COLO668 (cell line): ENCODE measurements at regions not wholly inside any gene's neighbourhood (a gene's known extent, or its start where the extent isn't known, plus 50 kb on each side); places are given as distances from the start of the nearest gene placed in this dataset.
"Not testable (repeated sequence)": the region's sequence is repeated elsewhere in the genome, so short reads cannot be mapped to it uniquely, and the experiment has no call there.

Experiments
- DNase-seq: peaks from one replicate; lab custom pipeline; 2025; ENCODE audit not compliant: unreplicated experiment; lab: John Stamatoyannopoulos, UW

DNA sequence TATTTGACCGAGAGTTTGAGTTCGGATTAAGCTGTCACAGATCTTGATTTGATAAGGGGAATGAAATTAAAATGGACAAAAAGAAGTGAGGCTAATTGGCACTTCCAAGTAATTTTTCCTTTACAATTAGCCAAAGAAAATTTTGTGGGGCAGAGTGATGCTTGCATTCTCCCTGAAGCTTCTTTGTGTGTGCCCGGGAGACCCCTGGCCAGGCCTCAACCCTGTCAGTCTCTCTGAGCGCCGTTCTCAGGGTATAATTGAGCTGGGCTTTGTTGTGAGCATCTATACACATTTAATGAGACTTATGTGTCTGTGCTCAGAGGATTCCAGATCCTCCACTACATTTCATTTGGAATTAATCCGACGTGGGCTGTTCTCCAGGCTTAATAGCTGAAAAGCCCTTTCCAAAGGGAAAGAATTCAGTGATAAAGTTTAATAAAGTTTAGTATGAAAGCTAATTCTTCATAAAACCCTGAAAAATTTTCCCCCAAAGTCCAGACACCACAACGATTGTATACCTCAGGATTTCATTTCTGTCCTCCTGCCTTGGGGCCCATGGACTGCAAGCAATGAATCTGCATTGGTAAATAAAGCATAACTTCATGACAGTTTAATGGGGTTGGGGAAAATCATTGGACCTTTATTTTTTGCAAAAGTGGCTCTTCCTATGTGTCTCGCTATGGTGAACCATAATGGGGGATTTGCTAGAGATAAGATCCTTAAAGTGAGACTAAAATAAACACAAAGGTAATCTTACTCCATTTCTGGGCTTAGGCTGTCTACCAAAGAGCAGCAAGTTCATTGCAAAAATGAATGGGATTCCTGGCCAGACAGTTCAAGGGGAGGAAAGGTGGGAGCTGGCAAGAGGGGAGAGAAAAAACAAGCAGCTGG, 292.6 kb downstream of the C12orf75 start:
- no peak for DNase-seq

DNA sequence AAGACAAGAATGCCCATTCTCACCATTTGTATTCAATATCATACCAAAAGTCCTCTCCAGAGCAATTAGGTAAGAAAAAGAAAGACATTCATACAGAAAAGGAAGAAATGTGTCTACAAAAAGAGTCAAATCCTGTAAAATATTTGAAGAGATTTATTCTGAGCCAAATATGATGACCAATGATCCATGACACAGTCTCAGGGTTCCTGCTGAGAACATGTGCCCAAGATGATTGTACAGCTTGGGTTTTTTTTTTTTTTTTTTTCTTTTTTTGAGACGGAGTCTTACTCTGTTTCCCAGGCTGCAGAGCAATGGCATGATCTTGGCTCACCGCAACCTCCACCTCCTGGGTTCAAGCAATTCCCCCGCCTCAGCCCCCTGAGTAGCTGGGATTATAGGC, 296.2 kb downstream of the C12orf75 start:
- no peak for DNase-seq

DNA sequence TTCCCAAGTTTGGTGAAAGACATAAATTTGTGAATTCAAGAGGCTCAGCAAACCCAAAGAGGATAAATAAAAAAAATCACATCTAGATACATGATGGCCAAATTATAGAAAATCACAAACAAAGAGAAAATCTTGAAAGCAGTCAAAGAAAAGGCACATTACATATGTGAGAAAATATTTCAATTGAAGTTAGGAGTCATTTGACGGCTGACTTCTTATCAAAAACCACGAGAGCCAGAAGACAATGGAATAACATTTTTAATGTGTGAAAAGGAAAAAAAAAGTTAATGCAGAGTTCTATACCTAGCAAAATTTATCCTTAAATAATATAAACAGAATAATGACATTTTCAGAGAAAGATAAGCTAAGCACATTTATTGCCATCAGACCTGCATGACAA, 307.0 kb downstream of the C12orf75 start:
- no peak for DNase-seq

GRCh38 chr12:105640761-105641160, 310.3 kb downstream of the C12orf75 start:
- DNase-seq = no peak

DNA sequence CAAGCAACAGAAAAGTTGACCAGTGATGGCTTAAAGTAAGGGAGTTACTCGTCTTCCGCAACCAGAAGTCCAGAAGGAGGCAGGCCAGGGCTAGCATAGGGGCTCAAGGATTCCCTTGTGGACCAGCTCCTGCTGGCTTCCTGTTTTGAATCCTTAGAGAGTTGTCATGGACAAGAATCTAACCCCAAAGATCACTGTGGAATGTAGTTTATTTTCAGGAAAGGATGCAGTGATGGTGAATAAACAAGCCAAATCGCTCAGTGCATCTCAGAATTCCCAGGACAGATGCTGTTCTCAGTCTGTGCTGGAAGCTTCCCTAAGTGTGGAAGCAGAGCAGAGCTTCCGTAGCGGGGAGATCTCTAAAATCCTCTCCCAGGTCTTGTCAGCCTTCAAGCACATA, 311.3 kb downstream of the C12orf75 start:
- DNase-seq = no peak

GRCh38 chr12:105644770-105645169, 314.3 kb downstream of the C12orf75 start:
- DNase-seq = no peak

GRCh38 chr12:105654606-105655005, 324.1 kb downstream of the C12orf75 start:
- no peak for DNase-seq

DNA sequence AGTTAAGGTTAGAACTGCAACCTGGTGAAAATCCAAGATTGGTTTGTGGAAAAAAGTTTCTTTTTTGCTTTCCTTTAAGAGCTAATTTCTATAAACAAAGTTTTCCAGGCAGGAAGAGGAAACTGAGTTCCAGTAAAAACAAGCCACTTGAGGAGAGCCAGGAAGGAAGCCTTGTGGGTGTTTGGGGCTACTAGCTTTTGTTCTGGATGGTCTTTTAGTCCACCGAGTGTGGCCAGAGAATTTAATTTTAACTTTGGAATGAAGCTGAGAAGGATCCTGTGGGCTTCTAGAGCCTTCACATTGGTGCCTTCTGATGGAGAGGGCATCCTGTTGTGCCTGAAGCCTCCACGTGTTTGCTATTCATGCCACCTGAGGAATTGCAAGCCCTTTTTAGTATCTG, 327.9 kb downstream of the C12orf75 start:
- DNase-seq = no peak

- no peak for DNase-seq
These were observed 329.0 kb downstream of the C12orf75 start for GRCh38 chr12:105659355-105660075.

GRCh38 chr12:105664765-105665164, 334.3 kb downstream of the C12orf75 start:
- DNase-seq = not testable (repeated sequence)

GRCh38 chr12:105665366-105665765, 334.9 kb downstream of the C12orf75 start:
- no peak for DNase-seq

DNA sequence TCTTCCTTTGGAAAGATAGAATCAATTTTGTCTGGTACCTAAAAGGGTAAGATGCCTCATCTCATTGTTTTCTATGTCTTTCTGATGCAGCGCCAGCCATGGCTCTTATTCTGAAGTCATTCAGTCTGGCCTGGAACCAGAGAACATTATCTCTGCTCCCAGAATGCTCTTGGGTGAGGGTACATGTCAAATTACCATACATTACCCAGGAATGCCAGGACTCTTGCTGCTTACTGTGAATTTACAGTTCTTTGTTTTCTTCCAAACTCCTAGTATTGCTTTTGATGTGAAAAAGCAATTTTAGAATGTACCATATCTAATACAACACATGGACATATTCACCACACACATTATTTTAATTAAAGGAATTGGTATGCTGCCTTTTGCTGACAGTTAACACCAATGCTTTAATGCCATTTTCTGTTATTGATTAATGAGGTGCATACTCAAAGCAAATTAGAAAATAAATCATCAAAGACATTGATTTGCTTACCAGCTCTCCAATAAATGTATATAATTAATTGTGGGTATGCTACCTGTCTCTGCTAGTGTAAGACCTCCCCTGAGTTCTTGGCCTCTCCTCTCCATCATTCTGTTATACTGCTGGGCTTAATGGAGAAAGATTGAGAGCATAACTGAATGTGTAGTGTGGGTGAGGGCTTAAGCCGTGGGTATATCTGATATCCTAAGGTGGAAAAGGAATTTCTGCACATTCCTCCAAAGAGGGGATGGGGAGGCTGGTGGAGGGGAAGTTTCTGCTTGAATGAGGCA, 337.7 kb downstream of the C12orf75 start:
- DNase-seq = no peak

- DNase-seq = no peak
These were observed 340.2 kb downstream of the C12orf75 start for GRCh38 chr12:105670672-105671071.

DNA sequence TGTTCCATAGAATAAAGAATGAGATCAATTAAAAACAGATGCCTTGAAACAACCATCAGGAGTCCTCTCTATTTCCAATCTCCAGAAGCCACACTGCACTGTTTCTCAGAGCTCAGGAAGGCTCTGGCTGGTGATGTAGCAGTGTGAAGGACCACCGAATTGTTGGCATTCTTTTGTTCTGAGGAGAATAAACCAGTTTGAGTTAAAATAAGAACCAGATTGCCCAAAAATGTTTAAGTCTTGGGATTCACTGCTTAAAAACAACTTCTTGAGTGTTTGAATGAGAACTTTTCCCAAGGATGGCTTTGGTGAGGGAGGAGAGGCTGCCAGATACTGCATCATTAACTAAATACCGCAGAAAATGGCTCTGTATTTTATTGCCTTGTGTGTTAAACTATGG, 341.2 kb downstream of the C12orf75 start:
- no peak for DNase-seq

- DNase-seq = no peak
These were observed 341.9 kb downstream of the C12orf75 start for GRCh38 chr12:105672121-105672975.

GRCh38 chr12:105674871-105675699, 344.6 kb downstream of the C12orf75 start:
- no peak for DNase-seq

- peak; percentile 23 for DNase-seq
These were observed 346.2 kb downstream of the C12orf75 start for GRCh38 chr12:105676694-105677093.

DNA sequence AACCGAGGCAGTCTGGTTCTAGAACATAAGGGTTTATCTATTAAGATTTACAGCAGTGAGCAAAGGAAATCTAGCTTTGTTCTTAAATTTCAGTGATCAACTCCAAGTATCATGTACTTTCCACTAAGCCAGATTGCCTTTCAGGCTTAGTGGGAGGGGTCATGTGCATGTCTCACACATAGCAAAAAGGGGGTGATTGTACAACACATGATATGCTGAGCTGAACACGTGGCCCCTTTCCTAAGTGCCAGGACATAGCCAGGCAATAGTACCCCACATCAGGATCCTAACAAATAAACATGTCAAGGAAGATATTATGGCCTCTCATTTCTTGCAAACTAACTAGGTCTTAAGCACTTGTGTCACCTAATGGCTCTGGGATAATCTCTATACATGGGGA, 347.2 kb downstream of the C12orf75 start:
- DNase-seq = no peak

DNA sequence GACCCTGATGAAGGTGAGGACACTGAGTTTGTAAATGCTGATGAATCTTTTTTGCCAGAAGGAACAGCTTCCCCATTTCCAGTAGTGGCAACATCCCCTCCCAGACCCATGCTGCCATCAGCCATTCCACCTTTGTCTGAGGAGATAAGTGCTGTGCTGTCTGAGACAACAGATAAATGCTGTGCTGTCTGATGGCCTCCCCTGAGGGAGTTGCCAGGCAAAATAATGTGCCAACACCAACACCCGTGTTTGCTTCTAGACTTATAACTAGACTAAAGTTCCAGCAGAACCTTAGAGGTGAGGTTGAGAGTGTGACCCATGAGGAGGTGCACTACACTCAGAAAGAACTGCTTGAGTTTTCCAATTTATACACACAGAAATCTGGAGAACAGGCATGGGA, 349.5 kb downstream of the C12orf75 start:
- no peak for DNase-seq

DNA sequence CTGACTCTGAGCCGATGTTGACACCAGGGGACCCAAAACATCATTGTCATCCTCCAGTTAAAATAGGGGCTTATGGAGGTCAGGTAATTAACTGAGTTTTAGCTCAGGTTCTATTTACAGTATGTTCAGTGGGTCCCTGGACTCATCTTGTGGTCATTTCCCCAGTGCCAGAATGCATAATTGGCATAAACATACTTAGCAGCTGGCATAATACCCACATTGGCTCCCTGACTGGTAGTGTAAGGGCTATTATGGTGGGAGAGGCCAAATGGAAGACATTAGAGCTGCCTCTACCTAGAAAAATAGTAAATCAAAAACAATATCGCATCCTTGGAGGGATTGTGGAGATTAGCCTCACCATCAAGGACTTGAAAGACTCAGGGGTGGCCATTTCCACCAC, 350.9 kb downstream of the C12orf75 start:
- no peak for DNase-seq
